Gastroesophageal sphincter (tissue), 3 donors: ENCODE measurements at regions not wholly inside any gene's neighbourhood (a gene's known extent, or its start where the extent isn't known, plus 50 kb on each side); places are given as distances from the start of the nearest gene placed in this dataset.

Source experiments
- CTCF ChIP-seq, 4 experiments: fragments of 200-600 bp in 2 of 4; fragments of 450-650 bp in 2 of 4; sonication (generic) in 1 of 4; IDR thresholded peaks; one replicate each; pipeline ENCODE4 v1.5.1; 2017 to 2019; ENCODE audit warnings: antibody characterized with exemption in 4 of 4, mild to moderate bottlenecking in 2 of 4, moderate library complexity in 2 of 4
- EP300 ChIP-seq: sonication (generic); formaldehyde crosslinking; IDR thresholded peaks from one replicate; pipeline ENCODE4 v1.6.1; 2017; ENCODE audit warnings: antibody characterized with exemption, mild to moderate bottlenecking
- POLR2AphosphoS5 ChIP-seq: sonication (generic); formaldehyde crosslinking; IDR thresholded peaks from one replicate; pipeline ENCODE4 v1.6.1; 2017; ENCODE audit warnings: antibody characterized with exemption

GRCh38 chr12:124149287-124149686 lies 145.6 kb upstream of the RFLNA start:
- no peak for TF ChIP-seq POLR2AphosphoS5
- no peak for TF ChIP-seq EP300
- TF ChIP-seq CTCF (IDR thresholded peaks at IDR 0.05): no peak
